ENCODE measurements at regions not wholly inside any gene's neighbourhood (a gene's known extent, or its start where the extent isn't known, plus 50 kb on each side); places are given as distances from the start of the nearest gene placed in this dataset.
"Not testable (repeated sequence)": the region's sequence is repeated elsewhere in the genome, so short reads cannot be mapped to it uniquely, and the experiment has no call there.

DNA sequence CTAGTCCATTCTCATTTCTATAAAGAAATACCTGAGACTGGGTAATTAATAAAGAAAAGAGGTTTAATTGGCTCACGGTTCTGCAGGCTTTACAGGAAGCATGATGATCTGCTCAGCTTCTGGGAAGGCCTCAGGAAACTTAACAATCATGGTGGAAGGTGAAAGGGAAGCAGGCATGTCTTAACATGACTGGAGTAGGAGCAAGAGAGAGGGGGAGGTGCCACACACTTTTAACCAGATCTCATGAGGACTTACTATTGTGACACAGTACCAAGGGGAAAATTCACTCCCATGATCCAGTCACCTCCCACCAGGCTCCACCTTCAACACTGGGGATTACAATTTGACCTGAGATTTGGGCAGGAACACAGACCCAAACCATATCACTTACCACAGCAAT is 310.1 kb downstream of the SH3GL2 start:
- in situ Hi-C loops (cut with HindIII; ENCODE audit: low sequenced_read_pairs): not testable (repeated sequence)

- in situ Hi-C loops (cut with HindIII; ENCODE audit: low sequenced_read_pairs): no loop called here
Measured at GRCh38 chr9:17894501-17895160, 315.8 kb downstream of the SH3GL2 start.

- in situ Hi-C loops (cut with HindIII; ENCODE audit: low sequenced_read_pairs): loop anchor here (5.0 kb wide), 1 partner anchor 87 kb away; no protein-coding TSS in a partner anchor
Measured at GRCh38 chr9:17900606-17901005, 321.7 kb downstream of the SH3GL2 start.

DNA sequence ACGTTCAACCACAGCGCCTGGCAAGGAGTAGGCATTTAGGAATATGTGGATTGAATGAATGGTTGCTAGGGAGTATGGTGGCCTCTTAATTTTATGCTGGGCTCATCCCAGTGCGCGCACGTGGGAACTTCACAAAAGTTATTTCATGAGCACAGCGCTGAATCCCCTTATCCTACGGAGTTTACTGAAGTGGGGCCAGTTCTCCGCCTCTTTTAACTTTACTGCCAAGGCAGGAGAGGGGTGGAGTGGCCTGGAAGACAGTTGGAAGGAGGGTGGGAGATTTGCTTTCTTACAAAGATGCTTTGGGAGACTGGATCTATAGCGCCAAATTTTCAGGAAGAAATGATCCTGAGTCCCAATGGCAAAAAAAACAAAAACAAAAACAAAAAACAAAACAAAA is 326.5 kb downstream of the SH3GL2 start:
- in situ Hi-C loops (cut with HindIII; ENCODE audit: low sequenced_read_pairs): no loop called here

- in situ Hi-C loops (cut with HindIII; ENCODE audit: low sequenced_read_pairs): no loop called here
Measured at GRCh38 chr9:17905781-17906175, 326.9 kb downstream of the SH3GL2 start.

DNA sequence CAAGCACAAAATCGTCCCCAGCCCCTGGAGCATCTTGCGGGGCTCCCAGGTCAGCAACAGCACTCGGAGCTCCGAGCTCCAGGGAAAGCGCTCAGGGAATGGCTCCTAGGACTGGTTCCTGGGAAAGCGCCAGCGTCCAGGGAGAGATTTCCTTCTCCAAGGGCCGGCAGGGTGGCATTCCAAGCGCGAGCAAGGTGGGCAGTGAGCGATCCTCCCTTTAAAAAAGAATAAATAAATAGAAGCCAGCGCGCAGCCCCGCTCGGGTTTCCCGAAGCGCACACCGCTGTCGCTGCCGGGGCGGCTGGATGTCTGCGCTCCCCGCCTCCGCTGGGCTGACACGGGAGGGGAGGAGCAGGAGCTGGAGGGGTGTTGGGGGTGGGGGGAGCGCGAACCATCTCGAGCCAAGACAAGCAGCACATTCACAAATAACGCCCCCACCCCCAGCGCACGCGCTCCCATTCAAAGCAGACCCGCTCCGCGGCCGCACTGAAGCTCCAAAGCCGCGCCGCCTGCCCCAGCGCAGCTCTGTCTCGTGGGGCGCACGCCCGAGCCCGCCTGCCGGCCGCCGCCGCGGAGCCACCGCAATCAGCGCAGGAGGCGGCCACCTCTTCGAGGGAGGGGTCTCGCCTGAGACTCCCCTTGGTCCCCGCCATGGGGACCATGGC is 327.4 kb downstream of the SH3GL2 start:
- in situ Hi-C loops (cut with HindIII; ENCODE audit: low sequenced_read_pairs): no loop called here

- in situ Hi-C loops (cut with HindIII; ENCODE audit: low sequenced_read_pairs): no loop called here
Measured at GRCh38 chr9:17906841-17907778, 328.2 kb downstream of the SH3GL2 start.

- in situ Hi-C loops (cut with HindIII; ENCODE audit: low sequenced_read_pairs): no loop called here
Measured at GRCh38 chr9:17907779-17908508, 329.1 kb downstream of the SH3GL2 start.

GRCh38 chr9:17926246-17926645 is 347.4 kb downstream of the SH3GL2 start:
- in situ Hi-C loops (cut with HindIII; ENCODE audit: low sequenced_read_pairs): no loop called here

- in situ Hi-C loops (cut with HindIII; ENCODE audit: low sequenced_read_pairs): no loop called here
Measured at GRCh38 chr9:17927616-17928015, 348.8 kb downstream of the SH3GL2 start.

- in situ Hi-C loops (cut with HindIII; ENCODE audit: low sequenced_read_pairs): no loop called here
Measured at GRCh38 chr9:17928228-17928627, 349.4 kb downstream of the SH3GL2 start.

GRCh38 chr9:17928768-17929167 is 349.9 kb downstream of the SH3GL2 start:
- in situ Hi-C loops (cut with HindIII; ENCODE audit: low sequenced_read_pairs): no loop called here

DNA sequence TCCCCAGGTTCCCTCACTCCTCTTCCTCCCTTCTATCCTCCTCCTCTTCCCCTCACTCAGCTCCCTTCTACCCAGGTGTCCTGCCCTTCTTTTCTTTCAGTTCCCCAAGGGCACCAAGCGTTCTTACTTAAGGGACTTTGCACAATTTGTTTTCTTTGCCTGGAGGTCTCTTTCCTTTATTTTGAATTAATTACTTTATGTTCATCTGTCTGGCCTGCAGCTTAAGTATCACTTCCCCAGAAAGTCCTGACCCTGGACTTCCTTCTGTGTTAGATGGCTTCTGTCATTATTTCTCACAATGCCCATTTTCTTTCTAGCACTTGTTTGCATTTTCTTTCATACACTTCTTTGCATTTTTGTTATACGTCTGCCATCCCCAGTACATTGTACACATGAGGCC is 350.6 kb downstream of the SH3GL2 start:
- in situ Hi-C loops (cut with HindIII; ENCODE audit: low sequenced_read_pairs): no loop called here

DNA sequence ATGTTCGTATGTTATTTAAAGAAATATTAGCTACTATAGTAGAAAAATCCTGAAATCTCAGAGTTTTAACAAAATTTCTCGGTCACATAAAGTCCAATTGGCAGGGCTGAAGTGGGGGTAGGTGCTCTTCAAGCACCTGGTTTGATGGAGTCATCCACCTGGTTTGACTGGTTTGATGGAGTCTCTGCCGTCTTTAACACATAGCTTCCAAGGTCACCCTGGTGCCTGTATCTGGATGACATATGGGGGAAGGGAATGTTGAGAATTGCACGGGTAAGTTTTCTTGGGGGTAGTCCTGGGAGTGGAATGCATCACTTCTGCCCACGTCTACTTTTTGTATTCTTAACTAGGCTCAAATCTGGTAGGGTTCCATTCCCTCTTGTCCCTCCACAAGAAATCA is 351.2 kb downstream of the SH3GL2 start:
- in situ Hi-C loops (cut with HindIII; ENCODE audit: low sequenced_read_pairs): no loop called here

- in situ Hi-C loops (cut with HindIII; ENCODE audit: low sequenced_read_pairs): no loop called here
Measured at GRCh38 chr9:17936365-17936764, 357.5 kb downstream of the SH3GL2 start.

DNA sequence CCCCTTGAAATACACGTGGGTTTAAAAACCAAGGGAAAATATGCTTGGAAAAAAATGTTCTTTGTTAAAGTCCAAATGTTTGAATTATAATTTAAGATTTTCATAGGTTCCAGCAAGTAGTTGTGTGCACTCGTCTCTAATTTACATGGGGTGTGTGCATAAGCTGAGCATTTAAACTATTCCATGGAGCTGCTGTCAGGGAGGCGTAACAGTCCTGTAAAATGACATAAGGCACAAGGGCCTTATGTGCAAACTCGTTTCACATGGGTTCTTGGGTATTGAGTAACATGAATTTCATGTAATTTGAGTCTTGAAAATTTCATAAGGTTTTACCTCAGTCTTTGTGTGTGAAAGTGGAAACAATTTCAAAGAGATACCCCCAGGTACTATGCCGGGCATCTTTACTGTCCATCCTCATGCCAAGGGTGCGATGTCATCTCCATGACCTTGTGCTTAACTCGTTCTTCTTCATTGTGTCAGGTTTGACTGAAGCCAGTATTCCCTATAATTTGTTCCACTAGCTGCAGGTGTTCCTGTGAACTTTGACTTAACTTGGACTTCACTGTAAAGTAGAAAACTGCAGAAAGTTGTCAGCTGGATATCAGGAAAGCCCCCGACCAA is 359.3 kb downstream of the SH3GL2 start:
- in situ Hi-C loops (cut with HindIII; ENCODE audit: low sequenced_read_pairs): no loop called here

GRCh38 chr9:17942498-17942897 is 363.6 kb downstream of the SH3GL2 start:
- in situ Hi-C loops (cut with HindIII; ENCODE audit: low sequenced_read_pairs): no loop called here

DNA sequence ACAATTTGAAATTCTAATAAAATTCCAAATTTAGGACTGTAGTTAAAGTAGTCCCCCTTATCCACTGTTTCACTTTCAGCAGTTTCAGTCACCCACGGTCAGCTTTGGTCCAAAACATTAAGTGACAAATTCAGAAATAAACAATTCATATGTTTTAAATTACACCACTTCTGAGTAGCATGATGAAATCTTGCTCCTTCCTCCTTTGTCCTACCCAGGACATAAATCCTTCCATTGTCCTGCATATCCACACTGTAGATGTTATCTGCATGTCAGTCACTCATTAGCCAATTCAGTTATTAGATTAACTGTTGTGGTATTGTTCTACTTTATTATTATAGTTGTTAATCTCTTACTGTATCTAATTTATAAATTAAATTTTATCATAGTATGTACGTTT is 376.5 kb downstream of the SH3GL2 start:
- in situ Hi-C loops (cut with HindIII; ENCODE audit: low sequenced_read_pairs): no loop called here

GRCh38 chr9:17958363-17958762 is 379.5 kb downstream of the SH3GL2 start:
- in situ Hi-C loops (cut with HindIII; ENCODE audit: low sequenced_read_pairs): no loop called here

DNA sequence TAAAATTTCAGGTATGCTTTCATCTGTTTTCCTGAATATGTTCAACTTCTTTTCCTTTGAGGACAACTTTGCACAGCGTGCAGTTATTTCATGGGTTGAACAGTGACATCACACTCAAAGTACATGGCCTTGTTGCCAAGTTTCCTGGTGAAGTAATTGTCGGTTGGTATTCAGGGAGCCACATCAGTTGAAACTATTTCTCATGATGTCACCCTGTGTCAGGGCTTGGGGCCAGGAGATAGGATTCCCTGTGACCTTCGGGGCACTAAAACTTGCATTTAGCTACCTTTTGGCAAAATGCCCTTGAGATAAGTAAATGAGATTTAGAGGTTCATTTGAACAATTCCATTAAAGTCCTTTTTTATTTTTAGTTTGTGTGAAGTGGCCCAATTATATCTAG is 383.9 kb downstream of the SH3GL2 start:
- in situ Hi-C loops (cut with HindIII; ENCODE audit: low sequenced_read_pairs): no loop called here

DNA sequence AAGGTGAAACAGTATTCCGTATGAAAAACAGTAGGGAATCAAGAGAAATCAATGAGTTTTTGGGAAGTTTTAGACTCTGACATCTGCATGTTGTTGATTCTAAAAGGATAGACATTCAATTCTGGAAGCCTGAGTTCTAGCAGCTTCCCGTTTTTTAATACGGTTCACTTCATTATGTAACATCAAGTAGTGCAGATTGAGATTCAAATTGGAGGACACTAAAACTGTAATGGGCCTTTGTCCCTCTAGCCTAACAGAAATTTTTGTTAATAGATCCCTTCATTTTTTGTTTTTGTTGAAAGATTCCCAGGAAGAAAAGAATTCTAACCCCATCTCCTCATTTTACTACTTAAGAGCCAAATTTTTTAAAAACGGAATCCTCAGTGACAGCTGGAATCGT is 384.6 kb downstream of the SH3GL2 start:
- in situ Hi-C loops (cut with HindIII; ENCODE audit: low sequenced_read_pairs): no loop called here
